Neuronal stem cell (in vitro differentiated cells): ENCODE measurements at regions not wholly inside any gene's neighbourhood (a gene's known extent, or its start where the extent isn't known, plus 50 kb on each side); places are given as distances from the start of the nearest gene placed in this dataset.

ENCODE experiments used
- DNase-seq: peaks from one replicate; pipeline ENCODE4 v3.0.0-alpha.2; 2013; ENCODE audit warnings: low spot score
- H2AFZ ChIP-seq: one replicate; pipeline ENCODE4 v1.6.1; 2013; ENCODE audit warnings: mild to moderate bottlenecking, low read length, inconsistent platforms
- H2AK5ac ChIP-seq: 2 replicates; pipeline ENCODE4 v1.6.1; 2013; ENCODE audit warnings: low read depth, mild to moderate bottlenecking, inconsistent platforms, low read length, moderate library complexity, mixed read lengths
- H2BK120ac ChIP-seq: 2 replicates; pipeline ENCODE4 v1.6.1; 2013; ENCODE audit warnings: low read depth, mild to moderate bottlenecking, inconsistent platforms, low read length, moderate library complexity, mixed read lengths
- H2BK12ac ChIP-seq: one replicate; pipeline ENCODE4 v1.6.1; 2013; ENCODE audit warnings: low read length, inconsistent platforms
- H2BK15ac ChIP-seq: 2 replicates; pipeline ENCODE4 v1.6.1; 2013; ENCODE audit warnings: mild to moderate bottlenecking, low read length, inconsistent platforms, mixed read lengths
- H2BK5ac ChIP-seq: one replicate; pipeline ENCODE4 v1.6.1; 2013; ENCODE audit warnings: inconsistent platforms, mild to moderate bottlenecking, low read length, moderate library complexity
- H3K14ac ChIP-seq: one replicate; pipeline ENCODE4 v1.6.1; 2013; ENCODE audit warnings: low read length, inconsistent platforms
- H3K18ac ChIP-seq: 2 replicates; pipeline ENCODE4 v1.6.1; 2013; ENCODE audit warnings: low read length, inconsistent platforms
- H3K23ac ChIP-seq: 2 replicates; pipeline ENCODE4 v1.6.1; 2013; ENCODE audit warnings: low read depth, mild to moderate bottlenecking, mixed read lengths, low read length, inconsistent platforms; ENCODE audit not compliant: poor library complexity
- H3K27ac ChIP-seq: replicated peaks from 3 replicates; pipeline ENCODE4 v1.5.1; 2013; ENCODE audit warnings: low read length, inconsistent platforms
- H3K27me3 ChIP-seq, 3 experiments: 2 replicates each; pipeline ENCODE4 v1.6.1; 2013; ENCODE audit warnings: low read length in 3 of 3, mild to moderate bottlenecking in 2 of 3, inconsistent platforms in 1 of 3, low read depth in 1 of 3, mixed read lengths in 1 of 3, moderate library complexity in 1 of 3; ENCODE audit not compliant: control insufficient read depth in 3 of 3, insufficient read depth in 3 of 3
- H3K36me3 ChIP-seq, 2 donors: replicated peaks in 1 of 2; 2 replicates each; pipeline ENCODE4 v1.6.1; 2013; ENCODE audit warnings: low read length in 2 of 2; ENCODE audit not compliant: control insufficient read depth in 2 of 2, insufficient read depth in 2 of 2
- H3K4ac ChIP-seq: 2 replicates; pipeline ENCODE4 v1.6.1; 2013; ENCODE audit warnings: inconsistent platforms, mild to moderate bottlenecking, low read length, moderate library complexity
- H3K4me1 ChIP-seq, 2 donors: 1 replicate in 1 of 2; 2 replicates in 1 of 2; pipeline ENCODE4 v1.6.1; 2013; ENCODE audit warnings: low read length in 2 of 2, low read depth in 1 of 2; ENCODE audit not compliant: control insufficient read depth in 2 of 2, insufficient read depth in 1 of 2
- H3K4me2 ChIP-seq: one replicate; pipeline ENCODE4 v1.6.1; 2013; ENCODE audit warnings: mild to moderate bottlenecking, low read length, inconsistent platforms; ENCODE audit not compliant: insufficient read depth, poor library complexity, severe bottlenecking
- H3K4me3 ChIP-seq, 2 donors: 2 replicates each; pipeline ENCODE4 v1.5.1; 2013; ENCODE audit warnings: low read length in 2 of 2, mild to moderate bottlenecking in 2 of 2, inconsistent platforms in 1 of 2, moderate library complexity in 1 of 2
- H3K79me1 ChIP-seq: one replicate; pipeline ENCODE4 v1.6.1; 2013; ENCODE audit warnings: low read depth, mild to moderate bottlenecking, inconsistent platforms, low read length, moderate library complexity
- H3K9ac ChIP-seq: one replicate; pipeline ENCODE4 v1.6.1; 2013; ENCODE audit warnings: mild to moderate bottlenecking, low read depth, low read length, inconsistent platforms; ENCODE audit not compliant: poor library complexity
- H3K9me3 ChIP-seq, 2 donors: replicated peaks in 1 of 2; 2 replicates each; pipeline versions ENCODE3 to v1.6.1; 2013; ENCODE audit warnings: low read length in 2 of 2, mild to moderate bottlenecking in 2 of 2, inconsistent platforms in 1 of 2, low read depth in 1 of 2, mixed read lengths in 1 of 2, moderate library complexity in 1 of 2; ENCODE audit not compliant: control insufficient read depth in 2 of 2, insufficient read depth in 1 of 2
- H4K8ac ChIP-seq: one replicate; pipeline ENCODE4 v1.6.1; 2013; ENCODE audit warnings: low read depth, mild to moderate bottlenecking, inconsistent platforms, low read length, moderate library complexity
- H4K91ac ChIP-seq: one replicate; pipeline ENCODE4 v1.6.1; 2013; ENCODE audit warnings: low read length, low read depth, mild to moderate bottlenecking, inconsistent platforms; ENCODE audit not compliant: poor library complexity
- WGBS, 2 donors: extraction: QIAGEN DNeasy Blood & Tissue Kit; methylation state at CpG; one replicate each; pipeline ENCODE4 v1.1.7; 2013; ENCODE audit warnings: missing lambda C conversion rate in 2 of 2, mixed read lengths in 1 of 2; ENCODE audit not compliant: insufficient read length in 2 of 2, insufficient replicate concordance in 1 of 2; ENCODE audit errors: extremely low coverage in 2 of 2; 5-methylcytosine and 5-hydroxymethylcytosine counted together

DNA sequence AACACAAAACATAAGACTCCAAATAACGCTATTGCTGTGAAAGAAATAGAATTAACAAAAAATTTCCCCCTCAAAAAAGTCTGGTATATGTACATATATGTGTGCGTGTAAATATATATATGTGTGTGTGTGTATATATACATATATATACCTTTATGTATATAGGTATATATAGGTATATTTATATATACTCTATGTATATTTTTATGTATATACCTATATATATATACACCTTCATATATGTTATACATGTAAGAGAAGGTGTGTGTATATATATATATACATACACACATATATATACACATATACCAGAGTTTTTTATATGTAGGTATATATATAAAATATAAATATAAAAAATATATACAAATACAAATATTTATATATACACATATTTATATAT, 199.2 kb downstream of the RAB38 start:
- Histone ChIP-seq H2BK5ac (no peak overlapping the region), H3K23ac (no peak overlapping the region), H3K4ac (no peak overlapping the region), H2BK15ac (no peak overlapping the region), H3K4me1 (peaks cover 0 to 4% of the 10 kb centered on the region in 2 donors), H4K91ac (no peak overlapping the region), H3K27me3 (no peaks in the 10 kb centered on the region), H2BK120ac (no peak overlapping the region), H3K18ac (no peak overlapping the region), H3K79me1 (no peaks in the 10 kb centered on the region), H3K9me3 (no peaks in the 10 kb centered on the region), H4K8ac (no peak overlapping the region), H3K9ac (no peak overlapping the region), H2BK12ac (no peak overlapping the region), H3K27ac (no peak overlapping the region), H3K14ac (no peak overlapping the region), H3K4me2 (no peak overlapping the region), H3K4me3 (no peak overlapping the region), H3K36me3 (no peaks in the 10 kb centered on the region), H2AK5ac (no peak overlapping the region), H2AFZ (no peak overlapping the region)
- no peak for DNase-seq
- no CpG with 5 or more reads among the region's 2 CpGs for WGBS, 2 donors

DNA sequence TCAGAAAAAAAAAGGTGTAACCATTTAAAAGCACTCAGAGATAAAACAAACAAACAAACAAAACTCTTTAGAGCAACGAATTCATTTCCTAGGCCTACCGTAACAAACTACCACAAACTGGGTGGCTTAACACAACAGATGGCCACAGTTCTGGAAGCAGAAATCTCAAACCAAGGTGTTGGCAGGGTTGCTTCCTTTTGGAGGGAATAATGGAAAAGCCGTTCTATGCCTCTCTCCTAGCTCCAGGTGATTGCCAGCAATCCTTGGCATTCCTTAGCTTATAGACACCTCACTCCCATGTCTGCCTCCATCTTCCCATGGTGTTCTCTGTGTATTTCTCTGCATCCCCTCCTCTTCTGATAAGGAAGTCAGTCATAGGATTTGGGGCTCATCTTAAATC, 200.4 kb downstream of the RAB38 start:
- no peak for DNase-seq
- Histone ChIP-seq H4K91ac (no peak overlapping the region), H3K9me3 (no peaks in the 10 kb centered on the region), H4K8ac (no peak overlapping the region), H2AFZ (no peak overlapping the region), H3K4me3 (no peak overlapping the region), H2BK12ac (no peak overlapping the region), H3K23ac (no peak overlapping the region), H2BK5ac (no peak overlapping the region), H2BK15ac (no peak overlapping the region), H3K4me2 (no peak overlapping the region), H2BK120ac (no peak overlapping the region), H3K9ac (no peak overlapping the region), H3K79me1 (no peaks in the 10 kb centered on the region), H3K36me3 (no peaks in the 10 kb centered on the region), H3K14ac (no peak overlapping the region), H3K27ac (no peak overlapping the region), H2AK5ac (no peak overlapping the region), H3K27me3 (no peaks in the 10 kb centered on the region), H3K4ac (no peak overlapping the region), H3K18ac (no peak overlapping the region), H3K4me1 (peaks cover 0 to 7% of the 10 kb centered on the region in 2 donors)
- WGBS, 2 donors, result no CpG with 5 or more reads among the region's 3 CpGs

DNA sequence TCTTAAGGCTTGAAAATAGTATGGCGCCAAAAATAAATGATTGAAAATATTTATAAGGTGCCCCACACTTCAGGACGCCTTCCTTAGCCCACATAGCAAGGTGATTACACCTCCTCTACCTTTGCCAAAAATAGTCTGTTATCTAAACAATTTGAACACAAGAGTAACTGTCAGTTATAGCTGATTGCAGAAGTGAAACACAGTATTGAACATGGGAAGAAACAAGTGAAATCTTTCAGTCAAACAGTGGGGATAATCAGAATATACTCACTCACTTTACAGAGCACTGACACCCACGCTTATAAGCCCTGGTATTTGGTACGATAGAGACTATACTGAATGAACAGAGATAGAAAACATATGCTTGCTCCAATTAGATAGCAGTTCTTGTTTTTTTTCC, 203.1 kb downstream of the RAB38 start:
- WGBS, 2 donors, result no CpG with 5 or more reads among the region's 4 CpGs
- H3K14ac ChIP-seq, result no peak overlapping the region

DNA sequence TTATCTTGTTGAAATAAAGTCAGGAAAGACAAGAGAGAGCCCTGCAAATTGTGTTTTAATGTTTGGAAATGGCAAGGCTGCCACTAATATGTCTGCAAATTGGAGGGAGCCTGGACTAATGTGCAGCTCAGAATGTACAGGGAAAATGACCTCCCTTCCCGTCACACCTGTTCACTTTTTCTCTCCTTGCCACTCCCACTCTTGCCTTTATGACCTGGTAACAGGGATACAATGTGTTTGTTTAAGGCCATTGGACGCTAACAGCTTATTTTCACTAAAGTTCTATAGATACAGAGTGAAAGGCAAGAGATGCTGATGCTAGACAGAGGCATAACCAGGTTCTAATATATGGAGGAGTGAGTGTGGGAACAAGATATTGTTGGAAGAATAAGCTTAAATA, 203.9 kb downstream of the RAB38 start:
- DNase-seq, result no peak
- no peak overlapping the region for H2BK15ac ChIP-seq
- H4K91ac ChIP-seq, result no peak overlapping the region
- no peak overlapping the region for H3K4me2 ChIP-seq
- H3K4me3 ChIP-seq, result no peak overlapping the region
- H3K18ac ChIP-seq, result no peak overlapping the region
- no peak overlapping the region for H3K14ac ChIP-seq
- no peak overlapping the region for H3K9ac ChIP-seq
- no peak overlapping the region for H3K4ac ChIP-seq
- H3K4me1 ChIP-seq, result peaks cover 0 to 11% of the 10 kb centered on the region in 2 donors
- H3K27ac ChIP-seq, result no peak overlapping the region
- H4K8ac ChIP-seq, result no peak overlapping the region
- no peak overlapping the region for H2AFZ ChIP-seq
- no peak overlapping the region for H2BK5ac ChIP-seq
- H2BK12ac ChIP-seq, result no peak overlapping the region
- H3K9me3 ChIP-seq, result no peaks in the 10 kb centered on the region
- WGBS, 2 donors, result no CpG with 5 or more reads among the region's 2 CpGs
- no peaks in the 10 kb centered on the region for H3K27me3 ChIP-seq
- no peaks in the 10 kb centered on the region for H3K36me3 ChIP-seq
- no peaks in the 10 kb centered on the region for H3K79me1 ChIP-seq
- H2AK5ac ChIP-seq, result no peak overlapping the region
- no peak overlapping the region for H3K23ac ChIP-seq
- no peak overlapping the region for H2BK120ac ChIP-seq

More for the DNA sequence above, 203.1 kb downstream of the RAB38 start:
- no peak overlapping the region for H2AFZ ChIP-seq
- no peak overlapping the region for H2BK5ac ChIP-seq
- H3K23ac ChIP-seq, result no peak overlapping the region
- H3K27ac ChIP-seq, result no peak overlapping the region
- no peaks in the 10 kb centered on the region for H3K79me1 ChIP-seq
- H3K9ac ChIP-seq, result no peak overlapping the region
- no peak overlapping the region for H3K18ac ChIP-seq
- no peak overlapping the region for H2BK120ac ChIP-seq
- no peak overlapping the region for H4K8ac ChIP-seq
- H4K91ac ChIP-seq, result no peak overlapping the region
- H3K36me3 ChIP-seq, result no peaks in the 10 kb centered on the region
- no peaks in the 10 kb centered on the region for H3K27me3 ChIP-seq
- H3K4me3 ChIP-seq, result no peak overlapping the region
- no peak overlapping the region for H2AK5ac ChIP-seq
- H3K9me3 ChIP-seq, result no peaks in the 10 kb centered on the region
- H3K4me2 ChIP-seq, result no peak overlapping the region
- H2BK12ac ChIP-seq, result no peak overlapping the region
- peaks cover 0 to 11% of the 10 kb centered on the region in 2 donors for H3K4me1 ChIP-seq
- DNase-seq, result no peak
- H3K4ac ChIP-seq, result no peak overlapping the region
- no peak overlapping the region for H2BK15ac ChIP-seq
